ENCODE measurements at regions not wholly inside any gene's neighbourhood (a gene's known extent, or its start where the extent isn't known, plus 50 kb on each side); places are given as distances from the start of the nearest gene placed in this dataset.

GRCh38 chr7:106957766-106958165 lies 86.7 kb upstream of the PRKAR2B start:
- no peak for TF ChIP-seq CTCF (IDR thresholded peaks at IDR 0.05)
- TF ChIP-seq ZFX (IDR thresholded peaks at IDR 0.05; ENCODE audit: borderline replicate concordance) = no peak
- H3K27ac ChIP-seq = no peak overlapping the region

- H3K27ac ChIP-seq = no peak overlapping the region
- TF ChIP-seq CTCF (IDR thresholded peaks at IDR 0.05) (peak; percentile 49), ZFX (IDR thresholded peaks at IDR 0.05; ENCODE audit: borderline replicate concordance) (no peak)
Measured at GRCh38 chr7:106959753-106960152, 84.8 kb upstream of the PRKAR2B start.

DNA sequence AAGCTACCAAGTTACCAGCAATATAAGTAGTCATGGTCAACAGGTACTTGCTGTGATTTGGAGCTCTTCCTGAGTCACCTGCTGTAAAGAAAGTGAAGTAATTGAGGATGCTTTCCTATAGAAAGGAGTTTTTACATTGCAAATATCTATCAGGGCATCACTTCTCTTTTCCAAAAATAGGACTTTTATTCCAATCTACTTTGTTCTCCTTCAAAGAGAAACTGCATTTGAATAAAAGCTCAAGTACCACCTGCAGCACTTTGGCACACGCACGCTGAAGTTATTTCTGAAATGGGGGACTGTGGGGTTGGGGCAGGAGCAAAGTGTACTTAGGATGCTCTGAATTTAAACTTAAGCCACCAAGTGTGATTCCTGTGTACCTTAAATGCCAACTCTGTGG lies 81.8 kb upstream of the PRKAR2B start:
- H3K27ac ChIP-seq = no peak overlapping the region
- TF ChIP-seq ZFX (IDR thresholded peaks at IDR 0.05; ENCODE audit: borderline replicate concordance) = no peak
- TF ChIP-seq CTCF (IDR thresholded peaks at IDR 0.05) = no peak

DNA sequence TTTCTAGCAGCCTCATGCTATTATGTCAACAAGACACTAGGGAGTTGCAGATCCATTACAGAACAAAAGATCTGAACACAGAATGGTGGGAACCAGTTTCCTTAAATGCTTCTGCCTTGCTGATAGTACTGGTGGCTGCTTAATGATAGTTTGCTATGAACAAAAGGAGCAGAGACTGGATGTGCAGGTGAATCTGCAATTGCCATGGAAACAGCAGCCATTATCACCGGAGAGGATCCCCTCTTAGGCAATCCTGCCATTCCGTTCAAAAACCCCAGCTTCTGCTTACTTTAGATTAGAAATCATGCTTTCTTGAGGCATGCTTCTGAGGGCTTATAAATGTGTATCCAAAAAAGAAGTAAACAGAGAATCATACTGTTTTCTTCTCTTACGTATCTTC lies 80.0 kb upstream of the PRKAR2B start:
- TF ChIP-seq ZFX (IDR thresholded peaks at IDR 0.05; ENCODE audit: borderline replicate concordance) (no peak), CTCF (IDR thresholded peaks at IDR 0.05) (no peak)
- no peak overlapping the region for H3K27ac ChIP-seq

DNA sequence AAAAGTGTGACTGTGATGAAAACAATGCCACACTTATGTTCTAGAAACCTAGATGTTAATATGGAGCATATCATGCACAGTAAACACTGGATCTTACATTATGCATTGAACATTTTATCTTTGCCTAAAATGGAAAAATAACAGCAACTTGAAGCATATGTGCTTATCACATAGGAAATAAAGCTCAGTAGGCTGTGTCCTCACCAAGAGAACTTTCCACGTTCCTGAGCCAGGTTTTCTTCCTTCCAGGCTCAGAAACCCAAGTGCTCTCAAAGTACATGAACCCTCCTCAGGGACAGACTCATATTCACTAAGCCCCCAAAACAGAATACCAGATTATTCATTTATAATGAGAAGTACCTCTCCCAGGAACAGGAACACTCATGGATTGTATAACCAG lies 79.4 kb upstream of the PRKAR2B start:
- H3K27ac ChIP-seq = no peak overlapping the region
- TF ChIP-seq CTCF (IDR thresholded peaks at IDR 0.05) = no peak
- TF ChIP-seq ZFX (IDR thresholded peaks at IDR 0.05; ENCODE audit: borderline replicate concordance) = no peak

GRCh38 chr7:106966121-106966520 lies 78.4 kb upstream of the PRKAR2B start:
- no peak overlapping the region for H3K27ac ChIP-seq
- TF ChIP-seq ZFX (IDR thresholded peaks at IDR 0.05; ENCODE audit: borderline replicate concordance) = no peak
- TF ChIP-seq CTCF (IDR thresholded peaks at IDR 0.05) = no peak

DNA sequence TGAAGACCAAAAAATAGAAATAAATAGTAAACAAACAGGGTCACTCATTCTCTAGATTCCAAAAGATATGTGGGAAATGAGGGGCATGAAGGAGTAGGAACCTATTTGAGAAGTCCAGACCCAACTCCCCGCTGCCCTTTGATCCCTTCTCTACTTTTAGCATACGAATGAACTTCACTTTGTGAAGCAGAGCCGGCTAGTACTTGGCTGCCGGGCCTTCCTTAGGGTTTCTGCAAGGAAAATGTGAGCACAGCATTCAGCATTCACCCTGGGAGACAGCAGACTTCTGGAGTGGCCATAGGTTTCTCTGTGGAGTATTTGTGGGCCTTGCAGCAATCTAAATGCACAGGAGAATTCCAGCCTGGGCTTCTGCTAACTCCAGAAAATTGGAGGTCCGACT lies 76.3 kb upstream of the PRKAR2B start:
- no peak overlapping the region for H3K27ac ChIP-seq
- TF ChIP-seq CTCF (IDR thresholded peaks at IDR 0.05) = no peak
- TF ChIP-seq ZFX (IDR thresholded peaks at IDR 0.05; ENCODE audit: borderline replicate concordance) = no peak
